Fibroblast of skin of left quadriceps (primary cell): ENCODE measurements at regions not wholly inside any gene's neighbourhood (a gene's known extent, or its start where the extent isn't known, plus 50 kb on each side); places are given as distances from the start of the nearest gene placed in this dataset.
"Not testable (repeated sequence)": the region's sequence is repeated elsewhere in the genome, so short reads cannot be mapped to it uniquely, and the experiment has no call there.

ENCODE experiments used
- DNase-seq, 2 experiments: peaks; one replicate each; pipeline ENCODE4 v3.0.0-alpha.2; 2013; ENCODE audit warnings: low read depth in 2 of 2

DNA sequence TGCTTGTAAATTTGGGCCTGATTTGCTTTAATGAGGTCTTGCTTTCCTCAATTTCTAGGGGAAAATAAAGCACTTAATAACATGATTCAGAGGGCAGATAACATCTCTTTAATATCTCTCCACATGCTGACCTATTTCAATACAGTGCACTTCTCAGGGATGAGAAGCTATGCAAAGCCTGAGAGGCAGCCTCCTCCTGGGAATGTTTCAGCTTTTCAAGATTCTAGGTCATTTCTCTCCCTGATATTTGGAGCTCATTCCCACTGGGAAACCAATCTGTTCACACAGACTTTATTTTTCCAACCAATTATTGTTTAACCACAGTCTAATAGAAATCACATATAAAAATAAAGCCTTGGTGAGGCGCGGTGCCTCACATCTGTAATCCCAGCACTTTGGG lies 67.0 kb upstream of the LSAMP start:
- no peak for DNase-seq

DNA sequence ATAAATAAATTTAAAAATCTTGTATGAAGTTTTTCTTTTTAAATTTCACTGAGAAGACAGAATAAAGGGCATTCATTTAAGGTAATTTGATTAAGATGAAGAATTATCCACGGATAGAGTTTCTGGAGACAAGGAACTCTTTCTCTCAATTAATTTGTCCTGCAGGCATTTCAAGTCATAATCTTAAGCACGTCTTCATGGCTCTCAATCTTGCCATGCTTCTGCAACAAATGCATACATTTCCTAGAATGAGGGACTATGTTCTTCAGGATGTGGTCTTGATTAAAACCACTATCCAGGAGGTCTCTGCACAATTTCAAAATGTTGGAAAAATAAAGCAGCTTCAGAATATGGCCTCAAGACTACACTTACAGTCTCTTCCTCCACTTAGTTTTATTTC lies 67.6 kb upstream of the LSAMP start:
- DNase-seq = no peak

DNA sequence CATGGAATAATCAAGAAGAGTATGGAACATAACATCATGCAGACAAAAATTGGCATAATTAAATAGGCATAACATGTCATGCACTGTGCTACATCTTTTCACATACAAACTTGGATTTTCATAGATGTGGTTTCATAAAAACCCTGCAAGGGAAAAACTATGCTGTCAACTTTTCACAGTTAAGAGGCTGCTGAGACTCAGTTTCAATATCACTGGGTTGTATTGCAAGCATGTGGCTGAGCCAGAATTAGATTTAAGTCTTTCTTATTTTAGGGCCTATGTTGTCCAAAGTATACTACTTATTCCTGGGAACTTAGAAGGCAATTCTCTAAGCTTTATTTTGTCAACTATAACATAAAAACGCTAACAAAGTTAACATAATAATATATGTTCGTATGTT lies 70.7 kb upstream of the LSAMP start:
- DNase-seq = no peak

DNA sequence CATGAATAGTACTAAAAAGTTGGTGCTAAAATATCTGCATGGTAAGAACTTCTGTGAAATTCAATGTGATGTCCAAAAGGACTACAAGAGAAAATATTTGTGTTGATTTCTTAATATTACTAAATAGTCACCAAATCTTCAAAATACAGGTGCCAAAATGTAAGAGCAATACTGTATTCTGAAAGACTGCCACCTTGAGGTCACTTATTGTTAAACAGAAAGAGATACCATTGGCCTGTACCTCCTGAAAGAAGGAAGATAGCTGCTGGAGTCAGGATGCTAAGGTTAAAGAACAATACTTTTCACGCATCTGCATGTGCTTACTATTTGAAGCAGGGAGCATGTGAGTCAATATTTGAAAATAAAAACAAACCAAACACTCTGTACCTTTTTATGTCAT lies 72.0 kb upstream of the LSAMP start:
- no peak for DNase-seq

DNA sequence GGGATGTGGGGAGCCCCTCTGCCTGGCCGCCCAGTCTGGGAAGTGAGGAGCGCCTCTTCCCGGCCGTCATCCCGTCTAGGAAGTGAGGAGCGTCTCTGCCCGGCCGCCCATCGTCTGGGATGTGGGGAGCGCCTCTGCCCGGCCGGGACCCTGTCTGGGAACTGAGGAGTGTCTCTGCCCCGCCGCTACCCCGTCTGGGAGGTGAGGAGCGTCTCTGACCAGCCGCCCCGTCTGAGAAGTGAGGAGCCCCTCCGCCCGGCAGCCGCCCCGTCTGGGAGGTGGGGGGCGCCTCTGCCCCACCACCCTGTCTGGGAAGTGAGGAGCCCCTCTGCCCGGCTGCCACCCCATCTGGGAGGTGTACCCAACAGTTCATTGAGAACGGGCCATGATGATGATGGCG lies 73.8 kb upstream of the LSAMP start:
- not testable (repeated sequence) for DNase-seq

DNA sequence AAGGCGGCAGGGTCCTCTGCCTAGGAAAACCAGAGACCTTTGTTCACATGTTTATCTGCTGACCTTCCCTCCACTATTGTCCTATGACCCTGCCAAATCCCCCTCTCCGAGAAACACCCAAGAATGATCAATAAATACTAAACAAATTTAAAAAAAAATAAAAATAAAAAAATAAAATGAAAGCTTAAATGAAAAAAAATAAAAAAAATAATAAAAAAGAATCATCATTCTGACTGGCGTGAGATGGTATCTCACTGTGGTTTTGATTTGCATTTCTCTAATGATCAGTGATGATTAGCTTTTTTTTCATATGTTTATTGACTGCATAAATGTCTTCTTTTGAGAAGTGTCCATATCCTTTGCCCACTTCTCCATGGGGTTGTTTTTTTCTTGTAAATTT lies 74.5 kb upstream of the LSAMP start:
- DNase-seq = not testable (repeated sequence)

DNA sequence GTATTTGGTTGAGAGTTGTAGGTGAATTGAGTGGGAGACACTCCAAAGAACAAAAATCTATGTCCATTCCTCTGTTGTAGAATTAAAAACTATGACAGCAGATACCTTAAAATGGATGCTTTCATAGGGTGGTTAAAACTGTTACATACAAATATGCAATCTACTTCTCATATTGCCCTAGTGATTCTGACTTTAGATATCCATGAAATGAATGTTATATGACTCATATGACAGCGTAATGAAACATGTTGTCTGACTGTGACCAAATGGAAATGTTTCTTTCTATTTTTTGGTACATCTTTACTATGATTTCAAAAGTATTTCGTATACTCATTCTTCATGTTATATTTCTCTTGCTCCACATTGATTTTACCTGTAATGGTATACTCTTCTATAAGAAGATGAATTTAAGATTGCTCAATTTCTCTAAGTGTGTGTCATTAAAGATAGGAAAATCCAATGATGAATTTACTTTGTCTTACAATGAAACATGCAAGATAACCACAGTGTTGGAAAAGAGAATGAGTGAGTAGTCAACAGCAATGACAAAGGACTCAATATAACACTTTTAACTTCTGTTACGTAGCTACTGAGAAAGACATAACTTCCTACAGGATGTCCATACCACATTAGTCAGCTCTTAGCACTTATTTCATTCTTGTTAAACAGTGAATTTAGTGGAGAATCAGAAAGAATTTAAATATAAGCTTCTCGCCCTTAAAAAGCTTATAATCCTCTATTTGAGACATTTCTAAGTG lies 79.3 kb upstream of the LSAMP start:
- peak; percentile 32 to 34 for DNase-seq

DNA sequence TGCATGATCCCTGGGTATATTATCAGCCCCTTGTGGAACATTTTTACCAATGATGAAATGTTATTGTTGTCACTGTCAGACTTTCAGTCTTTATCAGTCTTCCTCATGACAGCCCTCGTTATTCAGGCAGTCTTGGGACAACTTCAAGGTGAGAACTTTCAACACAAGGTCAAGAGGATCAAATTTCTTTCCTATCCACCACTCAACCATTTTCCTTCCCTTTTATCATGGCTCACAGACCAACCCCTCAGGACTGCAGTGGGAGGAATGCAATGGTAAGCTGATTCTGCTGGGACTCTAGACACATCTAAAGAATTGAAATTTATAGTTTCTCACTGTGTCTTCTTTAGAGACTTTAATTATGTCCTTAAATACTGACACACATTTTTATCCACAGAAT lies 107.0 kb upstream of the LSAMP start:
- no peak for DNase-seq

DNA sequence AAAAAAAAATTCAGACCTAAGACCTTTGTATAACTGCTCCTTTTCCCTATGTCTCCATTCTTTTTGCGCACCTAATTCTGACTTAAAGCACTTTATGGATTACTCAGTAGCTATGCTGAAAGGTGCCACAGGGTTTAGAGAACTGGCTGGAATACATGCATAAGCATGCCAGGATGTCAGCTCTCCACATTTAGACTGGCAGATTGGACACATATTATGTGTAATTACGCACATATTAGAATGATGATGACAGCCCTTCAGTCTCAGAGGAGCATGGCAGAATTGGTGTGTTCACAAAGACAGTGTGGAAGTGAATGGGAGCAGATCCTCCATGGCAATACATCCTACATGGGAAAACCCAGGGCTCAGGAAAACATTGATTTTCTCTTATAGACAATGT lies 108.1 kb upstream of the LSAMP start:
- DNase-seq = no peak

DNA sequence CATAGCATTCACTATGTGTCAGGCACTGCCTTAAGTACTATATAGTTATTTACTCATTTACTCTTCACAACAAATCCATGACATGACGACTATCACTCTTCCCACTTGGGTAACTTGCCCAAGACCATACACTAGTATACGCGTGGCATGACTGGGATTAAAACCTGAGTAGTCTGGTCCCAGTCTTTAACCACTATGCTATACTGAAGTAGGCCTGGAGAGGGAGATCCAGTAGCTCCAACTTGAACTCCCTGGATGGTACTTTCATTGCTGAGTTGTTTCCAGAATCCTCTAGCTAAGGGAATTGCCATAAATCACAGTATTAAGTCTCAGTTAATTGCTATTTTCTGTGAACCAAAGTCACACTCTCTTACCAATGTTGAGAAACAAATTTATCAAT lies 116.2 kb upstream of the LSAMP start:
- no peak for DNase-seq

DNA sequence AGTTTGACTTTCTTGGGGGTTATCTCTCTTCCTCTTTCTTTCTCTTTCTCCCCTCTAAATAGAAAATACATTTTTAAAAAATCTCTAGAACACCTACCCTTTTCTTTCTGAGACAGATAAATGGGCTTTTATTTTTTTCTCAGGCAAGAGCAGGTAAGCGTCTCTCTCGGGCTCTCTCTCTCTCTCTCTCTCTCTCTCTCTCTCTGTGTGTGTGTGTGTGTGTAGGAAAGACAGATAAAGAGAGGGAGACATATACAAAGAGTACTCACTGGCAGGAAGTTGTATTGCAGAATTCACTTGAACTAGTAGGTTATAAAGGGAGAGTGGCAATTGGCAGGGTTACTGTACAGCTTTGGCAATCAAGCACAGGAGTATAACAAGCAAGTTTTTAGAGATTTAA lies 118.1 kb upstream of the LSAMP start:
- no peak for DNase-seq

DNA sequence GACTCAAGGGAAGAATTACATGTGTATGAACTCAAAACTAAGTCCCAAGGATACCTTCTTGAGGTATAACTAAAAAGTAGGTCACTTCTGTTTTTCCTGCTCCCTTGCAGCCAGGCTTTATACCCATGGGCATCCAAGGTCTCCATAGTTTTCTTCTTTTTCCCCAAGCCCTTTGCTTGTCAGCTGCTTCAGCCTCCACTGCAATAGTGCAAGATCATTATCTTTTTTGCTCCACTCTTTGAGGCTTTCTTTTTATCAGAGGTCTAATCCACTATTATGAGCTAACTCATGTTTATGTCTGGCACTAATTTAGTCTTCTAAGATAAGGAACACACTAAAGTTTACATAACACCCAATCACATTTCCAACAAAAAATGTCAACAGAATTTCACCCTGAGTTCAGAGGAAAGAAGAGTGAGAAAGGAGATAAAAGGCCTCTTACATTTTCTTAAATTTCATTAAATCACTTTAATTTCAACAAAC lies 121.2 kb upstream of the LSAMP start:
- no peak for DNase-seq

DNA sequence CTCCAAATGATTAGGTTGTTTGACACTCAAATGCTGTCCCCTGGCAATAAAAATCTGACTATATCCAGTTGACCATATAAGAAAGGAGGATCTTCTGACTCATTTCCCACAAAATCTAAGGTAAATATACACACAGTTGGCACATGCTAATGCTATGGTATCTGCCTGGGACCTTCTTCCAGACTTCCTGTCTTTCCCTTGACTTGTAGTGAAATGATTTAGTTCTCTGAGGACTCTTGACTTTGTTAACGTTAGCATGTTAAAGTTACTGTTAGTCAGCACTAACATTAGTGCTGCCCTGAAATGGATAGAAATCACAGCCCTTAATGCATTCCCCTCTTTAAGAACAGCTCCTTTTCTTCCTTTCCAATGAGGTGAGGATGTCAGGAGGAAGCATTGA lies 124.3 kb upstream of the LSAMP start:
- no peak for DNase-seq

DNA sequence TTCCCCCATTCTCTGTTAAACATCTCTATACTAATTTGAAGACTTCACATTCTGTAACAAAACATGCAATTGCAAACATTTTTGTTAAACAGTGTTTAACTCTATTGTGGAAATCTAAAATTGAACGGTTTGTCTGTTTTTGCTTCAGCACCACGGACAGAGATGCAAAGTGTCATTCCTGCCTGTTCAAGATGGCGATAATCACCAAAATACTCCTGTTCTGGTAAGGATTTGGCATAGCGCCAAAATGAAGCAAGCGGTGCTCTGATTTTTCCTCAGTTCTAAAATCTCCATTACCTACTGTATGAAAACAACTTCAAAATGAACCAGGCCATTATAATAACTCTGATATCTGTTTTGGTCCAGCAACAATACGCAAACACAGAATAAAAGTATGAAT lies 129.7 kb upstream of the TUSC7 start:
- peak in 1 of 2 experiments; percentile 6 for DNase-seq

DNA sequence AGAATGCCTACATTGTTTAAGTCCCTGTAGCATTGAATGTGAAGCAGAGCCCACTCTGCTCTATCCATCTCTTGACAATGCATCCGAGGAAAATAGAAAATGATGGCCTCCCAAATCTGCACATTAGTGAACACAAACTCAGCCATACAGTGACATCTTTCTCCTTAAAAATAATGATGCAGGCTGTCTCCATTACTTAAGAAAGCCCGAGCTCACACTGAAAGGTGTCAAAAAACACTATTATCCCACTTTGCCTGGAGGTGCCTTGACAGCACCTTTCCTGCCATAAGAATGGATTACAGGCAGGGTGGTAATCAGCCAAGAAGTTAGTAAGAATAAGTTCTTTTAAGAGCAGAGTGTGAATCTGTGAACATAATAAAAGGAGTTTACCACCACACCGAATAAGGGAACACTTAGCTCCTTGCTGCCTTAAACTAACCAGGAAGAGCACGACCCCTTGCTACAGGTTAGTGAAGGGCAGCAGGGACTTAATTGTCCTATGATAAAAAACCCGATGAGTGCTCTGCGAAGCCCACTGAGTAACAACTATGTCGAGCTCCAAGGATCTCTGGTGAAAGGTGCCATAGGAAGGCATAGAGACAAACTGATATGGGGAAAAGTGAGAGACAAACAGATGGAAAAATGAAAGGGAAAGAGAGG lies 123.2 kb upstream of the TUSC7 start:
- no peak for DNase-seq

DNA sequence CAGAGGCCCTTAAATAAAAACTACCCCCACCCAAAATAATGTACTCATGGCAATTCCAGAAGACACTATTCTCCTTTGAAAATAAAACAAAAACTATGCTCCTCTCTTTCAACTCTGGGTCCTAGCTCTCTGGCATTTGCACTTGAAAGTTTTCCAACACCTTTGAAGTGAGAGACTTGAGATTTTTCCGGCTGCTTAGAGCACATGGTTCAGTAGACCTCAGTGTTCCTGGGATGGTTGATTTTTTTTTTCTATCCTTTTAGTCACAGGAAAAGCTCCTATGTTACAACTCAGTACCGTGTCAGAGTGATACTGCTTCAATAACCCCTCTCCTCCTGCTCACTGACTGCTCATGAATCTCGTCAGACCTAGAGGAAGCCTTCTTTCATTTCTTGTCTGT lies 118.3 kb upstream of the TUSC7 start:
- no peak for DNase-seq

DNA sequence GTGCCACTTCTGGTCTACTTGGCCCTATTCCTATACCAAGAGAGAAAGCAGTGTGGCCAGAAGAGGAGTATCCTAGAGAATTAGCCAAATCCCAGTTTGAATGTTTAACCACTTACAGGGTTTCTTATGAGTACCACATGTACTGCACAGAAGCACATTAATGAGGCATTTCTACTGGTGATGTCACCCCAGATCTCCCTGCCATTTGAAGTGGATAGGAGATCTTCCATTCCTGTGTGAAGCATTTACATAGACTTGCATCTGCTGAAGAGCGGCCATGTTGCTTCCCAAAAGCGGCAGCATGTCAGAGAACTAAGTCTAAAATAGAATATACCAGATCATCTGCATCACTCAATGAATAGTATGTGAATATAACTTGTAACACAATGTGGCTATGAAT lies 108.4 kb upstream of the TUSC7 start:
- DNase-seq = no peak

DNA sequence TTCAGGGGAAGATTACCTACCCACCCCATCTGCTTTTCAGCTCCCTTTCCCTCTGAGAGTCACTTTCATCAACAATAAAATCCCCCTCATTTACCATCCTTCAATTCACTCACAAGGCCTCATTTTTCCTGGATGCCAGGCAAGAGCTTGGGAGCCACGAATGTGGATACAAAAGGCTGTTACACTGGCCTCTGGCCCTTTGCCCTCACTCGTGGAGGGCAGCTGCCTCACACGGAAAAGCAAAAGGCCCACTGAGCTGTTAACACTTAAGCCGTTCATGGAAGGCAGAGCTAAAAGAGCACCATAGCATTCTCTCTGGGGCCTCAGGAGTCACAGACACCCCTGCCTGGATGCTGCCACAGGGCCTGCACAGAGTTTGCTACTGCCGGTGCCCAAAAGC lies 102.4 kb upstream of the TUSC7 start:
- DNase-seq = no peak

DNA sequence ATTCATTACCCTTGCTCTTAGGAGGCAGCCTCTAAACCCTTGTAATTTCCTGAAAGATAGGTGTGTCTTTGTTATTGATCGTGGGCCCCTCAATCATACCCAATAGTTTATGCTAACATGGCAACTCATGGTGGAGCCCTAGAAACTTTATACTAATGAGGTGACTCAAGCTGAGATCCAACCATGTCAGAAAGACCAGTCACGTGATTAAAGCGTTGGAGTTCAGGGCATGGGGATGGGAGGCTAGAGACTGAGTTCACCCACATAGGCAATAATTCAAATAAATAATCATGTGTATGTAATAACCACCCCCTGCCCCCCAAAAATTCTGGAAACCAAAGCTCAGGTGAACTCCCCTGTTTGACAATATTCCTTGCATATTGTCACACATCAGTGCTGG lies 99.5 kb upstream of the TUSC7 start:
- DNase-seq = no peak

DNA sequence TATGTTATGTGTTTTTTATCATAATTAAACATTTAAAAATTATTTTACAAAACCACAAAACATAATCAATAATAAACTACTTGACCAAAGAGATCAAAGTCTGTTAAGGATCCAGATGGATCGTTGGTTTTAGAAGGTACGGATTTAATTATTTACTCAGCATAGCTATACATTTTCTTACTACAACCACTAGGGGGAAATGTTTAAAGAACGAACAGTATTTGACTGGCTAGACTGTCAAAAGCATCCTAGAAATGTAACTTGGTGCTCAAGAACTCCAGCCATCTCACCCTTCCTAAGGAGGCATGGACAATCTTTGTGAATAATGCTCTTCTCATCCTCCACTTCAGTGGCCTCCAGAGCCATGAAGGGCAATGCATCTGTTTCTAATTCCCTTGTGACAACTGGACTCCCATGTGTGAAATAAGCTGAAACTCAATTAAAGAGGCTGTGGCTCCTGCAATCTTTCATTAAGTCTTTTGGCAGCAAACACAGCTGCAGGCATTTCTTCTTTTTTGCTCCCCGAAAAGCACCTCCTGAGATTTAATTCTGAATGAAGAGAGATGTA lies 94.7 kb upstream of the TUSC7 start:
- peak in 1 of 2 experiments; percentile 1 for DNase-seq

DNA sequence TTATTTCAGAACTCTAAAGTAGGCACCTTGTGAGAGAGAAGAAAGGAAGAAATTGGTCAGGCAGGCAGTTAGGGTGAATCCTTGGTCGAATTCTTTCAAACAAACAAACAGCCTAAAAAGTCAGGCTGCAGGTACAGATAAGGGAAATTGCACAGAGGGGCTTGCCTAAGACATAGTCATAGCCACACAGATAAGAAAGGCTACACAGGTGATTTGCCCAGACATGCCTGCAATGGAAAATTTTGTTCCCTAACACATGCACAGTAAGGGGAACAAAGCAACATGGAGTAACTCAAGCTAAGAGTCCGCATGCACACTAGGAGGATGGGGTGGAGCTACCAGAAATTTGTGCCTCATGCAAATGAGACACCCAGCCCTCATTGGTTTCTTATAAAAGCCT lies 91.4 kb upstream of the TUSC7 start:
- no peak for DNase-seq

DNA sequence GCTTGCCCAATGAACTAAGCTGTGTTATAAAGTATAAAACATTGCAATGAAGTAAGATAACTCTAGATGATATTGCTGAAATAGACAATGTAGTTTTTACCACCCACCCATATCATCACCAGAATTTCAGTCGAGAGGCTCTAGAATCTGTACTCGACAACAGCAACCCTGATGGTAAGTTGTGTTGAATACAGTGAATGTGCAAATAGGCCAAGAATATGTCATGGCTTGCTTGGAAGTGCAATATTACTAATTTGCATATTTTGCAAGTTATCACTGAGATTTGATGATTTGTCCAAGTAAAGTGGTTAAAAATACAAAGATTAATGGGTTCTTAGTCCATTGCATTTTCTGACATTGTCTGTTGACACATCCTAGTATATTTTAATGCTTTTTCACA lies 90.6 kb upstream of the TUSC7 start:
- no peak for DNase-seq

DNA sequence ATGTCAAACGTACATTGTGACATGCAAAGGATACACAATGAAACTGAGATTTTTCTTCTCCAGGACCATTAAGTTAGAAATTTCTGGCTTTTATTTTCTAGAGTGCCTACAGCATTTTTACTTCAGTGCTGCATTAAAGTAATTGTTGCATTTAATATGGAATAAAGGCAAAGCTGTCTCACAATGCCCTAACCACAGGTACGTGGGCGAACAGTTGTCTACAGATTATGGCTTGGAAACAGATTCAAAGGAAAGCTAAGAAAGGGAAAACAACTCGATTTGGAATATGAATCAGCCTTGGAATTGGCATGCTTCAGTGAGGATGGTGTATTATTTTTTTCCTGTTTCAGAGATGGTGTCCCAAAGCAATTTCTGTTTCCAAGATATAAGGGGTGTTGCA lies 79.1 kb upstream of the TUSC7 start:
- no peak for DNase-seq
